ENCODE measurements at regions not wholly inside any gene's neighbourhood (a gene's known extent, or its start where the extent isn't known, plus 50 kb on each side); places are given as distances from the start of the nearest gene placed in this dataset.
A peak's percentile ranks its signal among the peaks of the same experiment; 100 is the strongest.

- TF ChIP-seq, protein P1, sequence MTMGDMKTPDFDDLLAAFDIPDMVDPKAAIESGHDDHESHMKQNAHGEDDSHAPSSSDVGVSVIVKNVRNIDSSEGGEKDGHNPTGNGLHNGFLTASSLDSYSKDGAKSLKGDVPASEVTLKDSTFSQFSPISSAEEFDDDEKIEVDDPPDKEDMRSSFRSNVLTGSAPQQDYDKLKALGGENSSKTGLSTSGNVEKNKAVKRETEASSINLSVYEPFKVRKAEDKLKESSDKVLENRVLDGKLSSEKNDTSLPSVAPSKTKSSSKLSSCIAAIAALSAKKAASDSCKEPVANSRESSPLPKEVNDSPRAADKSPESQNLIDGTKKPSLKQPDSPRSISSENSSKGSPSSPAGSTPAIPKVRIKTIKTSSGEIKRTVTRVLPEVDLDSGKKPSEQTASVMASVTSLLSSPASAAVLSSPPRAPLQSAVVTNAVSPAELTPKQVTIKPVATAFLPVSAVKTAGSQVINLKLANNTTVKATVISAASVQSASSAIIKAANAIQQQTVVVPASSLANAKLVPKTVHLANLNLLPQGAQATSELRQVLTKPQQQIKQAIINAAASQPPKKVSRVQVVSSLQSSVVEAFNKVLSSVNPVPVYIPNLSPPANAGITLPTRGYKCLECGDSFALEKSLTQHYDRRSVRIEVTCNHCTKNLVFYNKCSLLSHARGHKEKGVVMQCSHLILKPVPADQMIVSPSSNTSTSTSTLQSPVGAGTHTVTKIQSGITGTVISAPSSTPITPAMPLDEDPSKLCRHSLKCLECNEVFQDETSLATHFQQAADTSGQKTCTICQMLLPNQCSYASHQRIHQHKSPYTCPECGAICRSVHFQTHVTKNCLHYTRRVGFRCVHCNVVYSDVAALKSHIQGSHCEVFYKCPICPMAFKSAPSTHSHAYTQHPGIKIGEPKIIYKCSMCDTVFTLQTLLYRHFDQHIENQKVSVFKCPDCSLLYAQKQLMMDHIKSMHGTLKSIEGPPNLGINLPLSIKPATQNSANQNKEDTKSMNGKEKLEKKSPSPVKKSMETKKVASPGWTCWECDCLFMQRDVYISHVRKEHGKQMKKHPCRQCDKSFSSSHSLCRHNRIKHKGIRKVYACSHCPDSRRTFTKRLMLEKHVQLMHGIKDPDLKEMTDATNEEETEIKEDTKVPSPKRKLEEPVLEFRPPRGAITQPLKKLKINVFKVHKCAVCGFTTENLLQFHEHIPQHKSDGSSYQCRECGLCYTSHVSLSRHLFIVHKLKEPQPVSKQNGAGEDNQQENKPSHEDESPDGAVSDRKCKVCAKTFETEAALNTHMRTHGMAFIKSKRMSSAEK (CRISPR knock-in tag; IDR thresholded peaks at IDR 0.05; ENCODE audit: borderline replicate concordance), result no peak
- TF ChIP-seq SMAD4 (CRISPR knock-in tag; IDR thresholded peaks at IDR 0.05) (no peak), NFATC4 (CRISPR knock-in tag; IDR thresholded peaks at IDR 0.05) (no peak), TP53 (CRISPR knock-in tag; IDR thresholded peaks at IDR 0.05) (no peak), ZNF138 (CRISPR knock-in tag; conservative IDR thresholded peaks at IDR 0.05) (no peak), KAT7 (CRISPR knock-in tag; IDR thresholded peaks at IDR 0.05; ENCODE audit: borderline replicate concordance) (no peak)
Observed at GRCh38 chr11:44463751-44464150, 101.7 kb upstream of the CD82 start (continued).

GRCh38 chr11:44464741-44465140 lies 100.7 kb upstream of the CD82 start:
- no peaks in the 10 kb centered on the region; the same call in none of the 2 replicates for H3K27me3 Mint-ChIP-seq (ENCODE audit: low read depth)
- H3K9me3 Mint-ChIP-seq, result peaks cover 54% of the 10 kb centered on the region
- no peak overlapping the region for H3K4me3 Mint-ChIP-seq
- H3K36me3 Mint-ChIP-seq, result peaks cover 10% of the 10 kb centered on the region
- no peak for DNase-seq (ENCODE audit: low spot score)
- H3K4me1 Mint-ChIP-seq, result peaks cover 13% of the 10 kb centered on the region
- TF ChIP-seq EMX1 (CRISPR knock-in tag; IDR thresholded peaks at IDR 0.05) (no peak), ZNF317 (CRISPR knock-in tag; IDR thresholded peaks at IDR 0.05; ENCODE audit: borderline replicate concordance, low read depth) (peak; percentile 99), NR3C1 (CRISPR knock-in tag; conservative IDR thresholded peaks at IDR 0.05; ENCODE audit: low read depth) (no peak)
- H3K27ac Mint-ChIP-seq, result no peak overlapping the region
- ATAC-seq, result no peak
- CTCF ChIA-PET, result no interaction called here
- POLR2A ChIA-PET, result no interaction called here

DNA sequence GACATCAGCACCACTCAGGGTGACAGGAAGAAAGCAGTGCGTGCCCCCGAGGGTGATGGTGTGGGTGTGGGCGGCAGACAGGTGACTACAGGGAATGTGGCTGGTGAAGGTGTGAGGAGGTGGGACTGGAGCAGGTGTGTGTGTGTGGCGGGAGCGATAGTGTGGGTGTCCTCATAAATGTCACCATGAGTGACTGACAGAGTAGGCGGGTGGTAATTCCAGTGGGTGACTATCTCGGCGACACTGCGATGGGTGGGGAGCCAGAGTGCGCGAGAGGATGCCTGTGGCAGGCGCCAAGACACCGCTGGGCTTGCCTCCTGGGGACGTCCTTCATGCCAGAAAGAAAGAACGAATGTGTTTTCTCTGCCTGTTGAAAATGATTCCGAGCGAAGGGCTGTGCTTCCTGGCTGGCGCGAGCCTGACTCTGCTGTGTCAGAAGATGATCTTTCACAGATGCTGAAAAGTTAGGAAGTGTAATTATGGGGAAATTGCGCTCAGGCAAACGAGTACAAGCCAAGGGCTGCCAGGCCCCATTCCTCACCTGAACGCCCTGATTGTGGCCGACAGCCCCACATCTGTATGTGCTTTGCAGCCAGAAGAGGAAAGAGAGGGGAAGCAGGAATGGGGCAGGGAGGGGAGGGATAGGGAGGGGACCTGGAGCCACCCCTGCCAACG lies 98.8 kb upstream of the CD82 start:
- POLR2A ChIA-PET, result no interaction called here

More for the DNA sequence above, 98.8 kb upstream of the CD82 start:
- Mint-ChIP-seq H3K27me3 (ENCODE audit: low read depth) (no peaks in the 10 kb centered on the region; the same call in none of the 2 replicates), H3K27ac (peak overlapping the region; percentile 22; the same call in 1 of the 2 replicates), H3K4me1 (peaks cover 13% of the 10 kb centered on the region), H3K9me3 (peaks cover 35% of the 10 kb centered on the region), H3K4me3 (no peak overlapping the region), H3K36me3 (peaks cover 10% of the 10 kb centered on the region)
- DNase-seq (ENCODE audit: low spot score) (no peak), ATAC-seq (no peak; the same call in 1 of the 2 replicates)
- CTCF ChIA-PET, result interaction anchor here (1.8 to 2.1 kb wide), 2 partner anchors 10 to 57 kb away, joined by 5 to 8 read pairs; no protein-coding TSS in a partner anchor
- no peak for TF ChIP-seq ATF6 (CRISPR knock-in tag; IDR thresholded peaks at IDR 0.05)
- no peak for TF ChIP-seq ZBTB21 (CRISPR knock-in tag; IDR thresholded peaks at IDR 0.05; ENCODE audit: borderline replicate concordance)
- no peak for TF ChIP-seq RELA (CRISPR knock-in tag; IDR thresholded peaks at IDR 0.05; ENCODE audit: borderline replicate concordance)
- no peak for TF ChIP-seq MYBL2 (CRISPR knock-in tag; IDR thresholded peaks at IDR 0.05)
- TF ChIP-seq GABPB1 (CRISPR knock-in tag; IDR thresholded peaks at IDR 0.05), result no peak
- no peak for TF ChIP-seq HMGA2 (CRISPR knock-in tag; IDR thresholded peaks at IDR 0.05)
- TF ChIP-seq, protein P2, sequence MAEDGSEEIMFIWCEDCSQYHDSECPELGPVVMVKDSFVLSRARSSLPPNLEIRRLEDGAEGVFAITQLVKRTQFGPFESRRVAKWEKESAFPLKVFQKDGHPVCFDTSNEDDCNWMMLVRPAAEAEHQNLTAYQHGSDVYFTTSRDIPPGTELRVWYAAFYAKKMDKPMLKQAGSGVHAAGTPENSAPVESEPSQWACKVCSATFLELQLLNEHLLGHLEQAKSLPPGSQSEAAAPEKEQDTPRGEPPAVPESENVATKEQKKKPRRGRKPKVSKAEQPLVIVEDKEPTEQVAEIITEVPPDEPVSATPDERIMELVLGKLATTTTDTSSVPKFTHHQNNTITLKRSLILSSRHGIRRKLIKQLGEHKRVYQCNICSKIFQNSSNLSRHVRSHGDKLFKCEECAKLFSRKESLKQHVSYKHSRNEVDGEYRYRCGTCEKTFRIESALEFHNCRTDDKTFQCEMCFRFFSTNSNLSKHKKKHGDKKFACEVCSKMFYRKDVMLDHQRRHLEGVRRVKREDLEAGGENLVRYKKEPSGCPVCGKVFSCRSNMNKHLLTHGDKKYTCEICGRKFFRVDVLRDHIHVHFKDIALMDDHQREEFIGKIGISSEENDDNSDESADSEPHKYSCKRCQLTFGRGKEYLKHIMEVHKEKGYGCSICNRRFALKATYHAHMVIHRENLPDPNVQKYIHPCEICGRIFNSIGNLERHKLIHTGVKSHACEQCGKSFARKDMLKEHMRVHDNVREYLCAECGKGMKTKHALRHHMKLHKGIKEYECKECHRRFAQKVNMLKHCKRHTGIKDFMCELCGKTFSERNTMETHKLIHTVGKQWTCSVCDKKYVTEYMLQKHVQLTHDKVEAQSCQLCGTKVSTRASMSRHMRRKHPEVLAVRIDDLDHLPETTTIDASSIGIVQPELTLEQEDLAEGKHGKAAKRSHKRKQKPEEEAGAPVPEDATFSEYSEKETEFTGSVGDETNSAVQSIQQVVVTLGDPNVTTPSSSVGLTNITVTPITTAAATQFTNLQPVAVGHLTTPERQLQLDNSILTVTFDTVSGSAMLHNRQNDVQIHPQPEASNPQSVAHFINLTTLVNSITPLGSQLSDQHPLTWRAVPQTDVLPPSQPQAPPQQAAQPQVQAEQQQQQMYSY (CRISPR knock-in tag; IDR thresholded peaks at IDR 0.05), result no peak
- TF ChIP-seq, protein P3, sequence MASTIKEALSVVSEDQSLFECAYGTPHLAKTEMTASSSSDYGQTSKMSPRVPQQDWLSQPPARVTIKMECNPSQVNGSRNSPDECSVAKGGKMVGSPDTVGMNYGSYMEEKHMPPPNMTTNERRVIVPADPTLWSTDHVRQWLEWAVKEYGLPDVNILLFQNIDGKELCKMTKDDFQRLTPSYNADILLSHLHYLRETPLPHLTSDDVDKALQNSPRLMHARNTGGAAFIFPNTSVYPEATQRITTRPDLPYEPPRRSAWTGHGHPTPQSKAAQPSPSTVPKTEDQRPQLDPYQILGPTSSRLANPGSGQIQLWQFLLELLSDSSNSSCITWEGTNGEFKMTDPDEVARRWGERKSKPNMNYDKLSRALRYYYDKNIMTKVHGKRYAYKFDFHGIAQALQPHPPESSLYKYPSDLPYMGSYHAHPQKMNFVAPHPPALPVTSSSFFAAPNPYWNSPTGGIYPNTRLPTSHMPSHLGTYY (CRISPR knock-in tag; IDR thresholded peaks at IDR 0.05), result no peak
- TF ChIP-seq ZNF263 (CRISPR knock-in tag; IDR thresholded peaks at IDR 0.05; ENCODE audit: low read depth), result no peak
